Activated T-cell treated with anti-CD3 and anti-CD28 coated beads for 4 hours (primary cell): ENCODE measurements at regions not wholly inside any gene's neighbourhood (a gene's known extent, or its start where the extent isn't known, plus 50 kb on each side); places are given as distances from the start of the nearest gene placed in this dataset.

ENCODE experiments used
- DNase-seq: peaks from one replicate; pipeline ENCODE4 v3.0.0-alpha.2; 2020

- DNase-seq, result no peak
Observed at GRCh38 chr5:92912283-92912682, 668.7 kb downstream of the NR2F1-AS1 start.

- no peak for DNase-seq
Observed at GRCh38 chr5:92911851-92912250, 669.2 kb downstream of the NR2F1-AS1 start.

DNA sequence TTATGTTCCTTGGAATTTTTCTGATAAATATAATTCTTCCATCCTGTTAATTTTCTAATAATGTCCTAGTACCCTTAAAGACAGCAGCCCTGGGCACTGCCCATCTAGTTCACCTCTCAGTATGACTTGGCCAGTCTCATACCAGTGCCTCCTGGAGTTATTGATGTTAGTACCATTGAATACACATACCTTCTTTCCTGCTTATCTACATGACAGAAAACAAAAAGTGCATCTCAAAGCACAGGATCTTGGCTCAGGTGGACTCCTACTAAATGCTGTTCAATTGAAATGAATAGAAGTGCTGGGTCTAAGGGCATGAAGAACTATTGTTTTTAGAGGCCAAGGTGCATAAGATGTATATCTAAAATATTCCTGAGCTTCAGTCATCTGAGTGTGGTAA lies 669.7 kb downstream of the NR2F1-AS1 start:
- DNase-seq, result no peak

- no peak for DNase-seq
Observed at GRCh38 chr5:92909602-92909962, 671.4 kb downstream of the NR2F1-AS1 start.

DNA sequence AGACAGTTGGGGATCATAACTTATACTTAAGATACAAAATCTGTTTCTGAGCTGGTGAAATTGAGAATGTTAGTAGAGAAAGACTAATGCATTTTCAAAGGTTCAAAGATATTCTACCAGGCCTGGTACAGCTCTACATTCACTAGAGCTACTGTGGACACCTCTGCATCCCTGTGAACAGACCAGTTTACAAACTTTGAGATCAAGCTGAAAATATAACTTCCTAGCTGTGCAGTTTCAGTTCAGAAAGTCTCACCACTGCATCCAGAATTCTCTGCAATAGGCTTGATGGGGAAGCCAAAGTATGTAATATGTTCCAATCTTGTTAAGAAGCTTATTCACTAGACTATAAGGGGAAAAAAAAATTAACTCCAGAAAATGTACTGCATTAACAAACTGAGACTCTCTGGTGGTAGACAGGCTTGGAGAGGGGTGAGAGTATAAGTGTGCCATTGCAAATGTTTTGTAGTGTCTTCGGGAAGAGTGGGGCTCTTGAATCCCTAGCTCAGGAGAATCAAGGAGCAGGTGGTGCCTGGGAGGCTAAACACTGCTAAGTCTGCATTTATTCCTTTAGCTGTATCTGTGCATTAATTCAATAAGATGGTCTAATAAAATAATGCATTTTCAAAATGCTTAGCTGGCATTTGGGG lies 671.9 kb downstream of the NR2F1-AS1 start:
- no peak for DNase-seq

- no peak for DNase-seq
Observed at GRCh38 chr5:92907938-92908606, 672.9 kb downstream of the NR2F1-AS1 start.

- DNase-seq, result no peak
Observed at GRCh38 chr5:92906798-92907376, 674.1 kb downstream of the NR2F1-AS1 start.

GRCh38 chr5:92904021-92904420 lies 677.0 kb downstream of the NR2F1-AS1 start:
- no peak for DNase-seq

GRCh38 chr5:92899611-92900010 lies 681.4 kb downstream of the NR2F1-AS1 start:
- no peak for DNase-seq

DNA sequence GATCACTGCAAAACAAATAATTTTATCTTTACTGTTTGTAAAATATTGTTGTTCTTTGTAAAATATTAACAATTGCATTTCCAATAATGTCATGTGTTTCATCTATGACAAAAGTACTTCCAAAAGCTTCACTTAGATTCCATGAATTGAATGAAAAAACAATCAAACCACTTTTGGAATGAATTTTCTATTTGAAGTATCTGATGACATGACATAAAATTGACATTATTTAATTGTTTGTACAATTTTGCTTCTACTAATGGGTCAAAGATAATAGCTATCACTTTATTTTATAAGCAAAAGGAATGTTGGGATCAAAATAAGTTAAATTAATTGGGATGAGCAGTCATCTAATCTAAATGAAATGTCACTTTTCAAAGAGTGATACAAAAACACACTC lies 684.3 kb downstream of the NR2F1-AS1 start:
- no peak for DNase-seq

DNA sequence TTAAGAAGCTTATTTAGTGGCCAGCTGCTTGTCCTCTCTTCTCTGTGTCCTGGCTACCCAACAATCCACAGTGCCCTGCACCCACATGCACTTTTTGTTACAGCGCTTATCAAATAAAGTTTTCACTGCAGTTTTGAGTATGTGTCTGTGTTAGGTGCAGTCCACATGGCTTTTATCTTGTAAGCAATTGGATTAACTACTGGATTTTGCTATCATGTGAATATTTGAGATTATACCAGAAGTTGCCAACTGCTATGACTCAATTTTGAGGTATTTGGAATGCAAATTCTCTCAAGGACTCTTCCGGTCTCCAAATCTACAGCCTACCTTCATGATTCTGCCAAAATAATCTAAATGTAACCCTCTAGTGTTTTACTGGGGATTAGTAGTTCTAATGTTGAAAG lies 690.2 kb downstream of the NR2F1-AS1 start:
- no peak for DNase-seq

DNA sequence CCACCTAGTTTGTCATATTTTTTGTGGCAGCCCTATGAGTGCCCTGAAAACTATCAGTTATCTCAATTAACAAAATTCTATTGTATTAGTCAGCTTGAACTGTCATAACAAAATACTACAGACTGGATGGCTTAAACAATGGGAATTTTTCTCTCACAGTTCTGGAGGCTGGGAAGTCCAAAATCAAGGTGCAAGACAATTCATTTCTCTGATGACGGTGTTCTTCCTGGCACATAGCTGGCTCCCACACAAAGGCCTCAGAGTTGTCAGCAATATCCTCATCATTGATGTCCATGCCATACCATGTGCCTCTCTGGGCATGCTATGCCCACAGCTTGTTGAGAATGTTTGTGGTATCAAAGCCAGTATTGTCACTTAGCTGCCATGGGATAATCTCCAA lies 691.9 kb downstream of the NR2F1-AS1 start:
- no peak for DNase-seq

DNA sequence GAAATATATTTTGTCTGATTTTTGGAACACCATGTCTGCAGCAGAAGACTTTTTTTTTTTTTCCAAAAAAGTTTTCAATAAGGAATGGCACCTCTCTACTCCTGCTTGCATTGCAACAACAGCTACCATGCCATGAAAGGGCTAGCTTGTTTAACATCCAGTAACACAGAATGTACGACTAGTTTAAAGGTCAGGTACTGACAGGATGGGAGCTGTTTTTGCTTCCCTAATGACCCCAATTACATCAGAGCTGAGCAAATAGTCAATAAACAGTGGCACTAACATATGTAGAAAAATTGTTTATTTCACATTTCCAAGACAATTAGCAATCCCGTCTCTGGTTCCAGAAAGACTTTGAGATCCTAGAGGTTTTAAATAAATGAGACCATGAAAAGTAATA lies 693.8 kb downstream of the NR2F1-AS1 start:
- DNase-seq, result no peak

GRCh38 chr5:92886751-92887150 lies 694.3 kb downstream of the NR2F1-AS1 start:
- no peak for DNase-seq

GRCh38 chr5:92885950-92886349 lies 695.1 kb downstream of the NR2F1-AS1 start:
- no peak for DNase-seq

DNA sequence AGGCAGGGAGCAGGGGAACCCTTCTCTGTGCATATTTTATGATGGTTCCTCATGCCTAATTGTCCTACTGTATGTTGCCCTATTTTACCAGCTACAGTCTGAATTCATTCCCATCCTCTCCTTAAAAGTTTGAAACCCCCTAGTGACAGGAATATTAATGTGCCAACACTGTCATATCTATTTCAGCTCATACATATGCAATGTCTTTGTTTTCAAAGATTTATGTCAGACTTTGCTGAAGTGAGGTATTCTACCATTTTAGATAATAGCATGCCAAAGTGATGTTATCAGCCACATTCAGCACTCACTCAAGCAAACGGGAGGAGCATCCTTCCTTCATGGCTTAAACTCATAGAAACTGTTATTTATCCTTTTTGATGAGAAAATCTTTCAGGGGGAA lies 696.5 kb downstream of the NR2F1-AS1 start:
- no peak for DNase-seq

DNA sequence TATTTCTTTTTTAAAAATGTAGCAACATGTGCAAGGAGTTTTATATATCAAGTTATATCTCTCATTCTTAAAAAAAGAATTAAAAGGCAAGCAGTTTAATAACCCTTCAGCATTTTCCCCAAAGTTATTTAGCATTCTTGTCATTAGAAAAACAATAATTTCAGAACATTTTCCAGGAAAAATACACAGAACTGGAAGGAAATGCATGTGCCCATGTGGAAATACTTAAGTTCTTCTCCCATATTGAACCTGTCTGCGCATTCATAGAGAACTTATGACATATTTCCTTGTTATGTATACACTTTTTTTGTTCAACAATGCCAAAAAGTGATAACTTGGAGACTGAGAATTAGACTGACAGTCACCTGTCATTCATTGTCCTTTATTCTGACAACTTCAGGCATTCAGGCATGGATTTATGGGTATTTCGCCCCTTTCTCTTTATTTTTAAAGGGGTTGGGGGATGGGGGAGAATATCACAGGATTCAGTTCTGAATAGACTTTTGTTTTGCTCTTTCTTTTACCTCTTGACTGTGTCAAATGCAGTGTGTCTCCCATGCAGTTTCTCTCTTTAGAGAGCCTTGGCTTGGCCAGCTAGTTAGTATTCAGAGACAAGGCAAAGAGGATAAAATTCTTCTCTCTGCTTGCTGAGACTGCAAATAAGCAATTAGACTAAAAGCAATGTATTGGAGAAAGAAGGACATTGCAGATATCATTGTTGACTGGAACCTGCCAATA lies 701.0 kb downstream of the NR2F1-AS1 start:
- no peak for DNase-seq

GRCh38 chr5:92874790-92875189 lies 706.2 kb downstream of the NR2F1-AS1 start:
- no peak for DNase-seq

DNA sequence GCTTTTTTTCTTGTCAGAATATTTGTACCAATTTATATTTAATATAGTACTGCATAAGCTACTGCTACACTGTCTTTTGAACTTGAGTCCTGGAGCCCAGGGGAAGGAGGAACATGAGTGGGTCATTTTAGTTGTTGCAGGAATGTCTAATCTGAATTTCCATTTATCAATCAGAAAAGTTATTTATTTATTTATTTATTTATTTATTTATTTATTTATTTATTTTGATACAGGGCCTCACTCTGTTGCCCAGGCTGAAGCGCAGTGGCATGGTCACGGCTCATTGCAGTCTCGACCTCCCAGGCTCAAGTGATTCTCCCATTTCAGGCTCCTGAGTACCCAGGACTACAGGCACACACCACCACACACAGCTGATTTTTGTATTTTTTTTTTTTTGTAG lies 712.6 kb downstream of the NR2F1-AS1 start:
- DNase-seq, result no peak

DNA sequence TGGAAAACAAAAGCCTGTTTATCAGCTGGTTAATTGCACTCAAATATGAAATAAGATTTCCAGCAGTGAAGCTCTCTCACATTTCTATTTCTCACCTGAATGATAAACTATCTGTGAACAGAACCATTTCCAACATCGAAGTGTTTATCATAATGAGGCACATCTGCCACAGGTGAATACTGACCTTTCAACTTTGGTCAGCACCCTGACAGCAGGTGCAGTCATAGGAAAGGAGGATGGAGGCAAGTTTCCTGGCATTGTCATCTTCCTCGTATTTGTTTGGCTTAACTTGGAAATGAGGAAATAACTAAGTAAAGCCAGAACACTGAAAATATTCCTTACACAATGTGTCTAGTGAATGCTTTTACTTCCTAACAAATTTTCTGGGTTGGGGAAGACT lies 716.4 kb downstream of the NR2F1-AS1 start:
- no peak for DNase-seq

DNA sequence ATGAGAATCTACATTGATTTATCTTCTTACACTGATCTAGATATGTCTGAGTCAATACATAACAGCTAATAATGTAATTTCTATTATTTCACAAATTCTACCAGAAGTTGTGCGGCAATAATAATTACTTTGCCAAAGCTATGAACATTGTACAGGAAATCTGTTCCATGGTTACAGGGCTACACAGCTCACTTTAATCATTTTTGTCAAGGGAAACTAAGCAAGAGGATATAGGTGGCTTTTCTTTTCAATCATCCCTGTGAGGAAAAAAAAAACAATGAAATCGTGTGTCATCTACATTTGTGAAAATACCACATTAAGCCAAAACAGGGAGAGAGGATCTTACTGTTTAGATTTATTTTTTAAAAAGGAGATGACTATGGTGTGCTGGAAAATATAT lies 717.4 kb downstream of the NR2F1-AS1 start:
- DNase-seq, result no peak

DNA sequence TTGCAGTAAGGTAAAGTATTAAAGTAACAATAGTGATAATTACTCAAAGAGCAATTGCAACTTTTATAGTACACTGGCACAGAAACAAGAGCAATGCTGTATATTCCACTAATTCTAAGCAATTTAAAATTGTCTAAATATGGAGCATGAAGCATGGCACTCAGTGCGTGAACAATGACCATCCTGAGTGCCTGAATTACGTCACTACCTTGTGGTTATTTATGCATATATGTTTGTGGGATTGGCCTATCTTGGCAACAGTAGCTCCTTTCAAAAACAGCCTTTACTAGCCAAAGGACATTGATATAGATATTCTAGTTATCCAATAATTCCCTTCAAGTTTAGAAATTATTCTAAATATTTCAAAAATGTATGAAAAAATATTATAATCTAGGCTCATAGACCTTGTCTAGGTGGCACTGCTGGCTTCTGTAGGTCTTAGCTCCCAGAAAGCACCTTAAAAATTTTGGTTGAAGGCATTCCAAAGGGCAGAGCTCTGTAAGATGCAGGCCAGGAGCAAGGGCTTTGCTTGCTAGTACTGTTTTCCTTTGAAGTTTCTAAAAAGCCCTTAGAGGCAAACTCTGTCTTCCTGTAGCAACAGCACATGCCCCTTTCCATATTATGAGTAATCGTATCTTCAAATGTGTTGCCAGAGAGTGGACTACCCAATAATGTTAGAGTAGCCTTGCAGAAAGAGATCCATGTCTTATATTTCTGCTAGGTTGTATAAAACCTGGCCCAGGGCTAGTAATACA lies 719.3 kb downstream of the NR2F1-AS1 start:
- DNase-seq, result no peak

GRCh38 chr5:92860061-92860460 lies 721.0 kb downstream of the NR2F1-AS1 start:
- no peak for DNase-seq
